ENCODE measurements at regions not wholly inside any gene's neighbourhood (a gene's known extent, or its start where the extent isn't known, plus 50 kb on each side); places are given as distances from the start of the nearest gene placed in this dataset.

DNA sequence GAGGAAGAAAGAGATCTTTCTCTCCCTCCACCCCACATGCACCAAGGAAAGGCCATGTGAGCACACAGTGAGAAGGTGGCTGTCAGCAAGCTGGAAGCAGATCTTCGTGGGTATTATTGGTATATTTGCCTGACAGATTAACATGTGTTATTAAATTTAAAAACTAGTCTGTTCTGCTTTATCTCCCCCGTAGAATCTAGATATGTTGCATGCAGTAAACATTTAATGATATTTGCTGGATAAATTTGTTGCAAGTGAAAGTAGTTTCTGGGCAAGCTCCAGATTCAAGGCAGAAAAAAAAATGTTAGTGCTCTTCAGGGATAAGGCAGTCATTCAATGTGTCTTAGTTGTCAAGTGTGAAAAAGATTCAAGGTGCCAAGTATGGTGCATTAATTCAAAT lies 215.0 kb upstream of the TAS2R1 start:
- TF ChIP-seq ZNF302 (tag by site-specific recombination; IDR thresholded peaks at IDR 0.05; ENCODE audit: low read depth) (no peak), YY1 (tag by site-specific recombination; IDR thresholded peaks at IDR 0.05) (no peak), ZNF791 (tag by site-specific recombination; IDR thresholded peaks at IDR 0.05) (no peak), ZNF664 (tag by site-specific recombination; IDR thresholded peaks at IDR 0.05) (no peak), OVOL3 (tag by site-specific recombination; IDR thresholded peaks at IDR 0.05) (no peak), KLF16 (tag by site-specific recombination; IDR thresholded peaks at IDR 0.05) (no peak), ZNF37A (tag by site-specific recombination; IDR thresholded peaks at IDR 0.05) (no peak)
- TF ChIP-seq, protein P1, sequence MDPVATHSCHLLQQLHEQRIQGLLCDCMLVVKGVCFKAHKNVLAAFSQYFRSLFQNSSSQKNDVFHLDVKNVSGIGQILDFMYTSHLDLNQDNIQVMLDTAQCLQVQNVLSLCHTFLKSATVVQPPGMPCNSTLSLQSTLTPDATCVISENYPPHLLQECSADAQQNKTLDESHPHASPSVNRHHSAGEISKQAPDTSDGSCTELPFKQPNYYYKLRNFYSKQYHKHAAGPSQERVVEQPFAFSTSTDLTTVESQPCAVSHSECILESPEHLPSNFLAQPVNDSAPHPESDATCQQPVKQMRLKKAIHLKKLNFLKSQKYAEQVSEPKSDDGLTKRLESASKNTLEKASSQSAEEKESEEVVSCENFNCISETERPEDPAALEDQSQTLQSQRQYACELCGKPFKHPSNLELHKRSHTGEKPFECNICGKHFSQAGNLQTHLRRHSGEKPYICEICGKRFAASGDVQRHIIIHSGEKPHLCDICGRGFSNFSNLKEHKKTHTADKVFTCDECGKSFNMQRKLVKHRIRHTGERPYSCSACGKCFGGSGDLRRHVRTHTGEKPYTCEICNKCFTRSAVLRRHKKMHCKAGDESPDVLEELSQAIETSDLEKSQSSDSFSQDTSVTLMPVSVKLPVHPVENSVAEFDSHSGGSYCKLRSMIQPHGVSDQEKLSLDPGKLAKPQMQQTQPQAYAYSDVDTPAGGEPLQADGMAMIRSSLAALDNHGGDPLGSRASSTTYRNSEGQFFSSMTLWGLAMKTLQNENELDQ (tag by site-specific recombination; IDR thresholded peaks at IDR 0.05; ENCODE audit: low read depth) = no peak
- TF ChIP-seq, protein P2, sequence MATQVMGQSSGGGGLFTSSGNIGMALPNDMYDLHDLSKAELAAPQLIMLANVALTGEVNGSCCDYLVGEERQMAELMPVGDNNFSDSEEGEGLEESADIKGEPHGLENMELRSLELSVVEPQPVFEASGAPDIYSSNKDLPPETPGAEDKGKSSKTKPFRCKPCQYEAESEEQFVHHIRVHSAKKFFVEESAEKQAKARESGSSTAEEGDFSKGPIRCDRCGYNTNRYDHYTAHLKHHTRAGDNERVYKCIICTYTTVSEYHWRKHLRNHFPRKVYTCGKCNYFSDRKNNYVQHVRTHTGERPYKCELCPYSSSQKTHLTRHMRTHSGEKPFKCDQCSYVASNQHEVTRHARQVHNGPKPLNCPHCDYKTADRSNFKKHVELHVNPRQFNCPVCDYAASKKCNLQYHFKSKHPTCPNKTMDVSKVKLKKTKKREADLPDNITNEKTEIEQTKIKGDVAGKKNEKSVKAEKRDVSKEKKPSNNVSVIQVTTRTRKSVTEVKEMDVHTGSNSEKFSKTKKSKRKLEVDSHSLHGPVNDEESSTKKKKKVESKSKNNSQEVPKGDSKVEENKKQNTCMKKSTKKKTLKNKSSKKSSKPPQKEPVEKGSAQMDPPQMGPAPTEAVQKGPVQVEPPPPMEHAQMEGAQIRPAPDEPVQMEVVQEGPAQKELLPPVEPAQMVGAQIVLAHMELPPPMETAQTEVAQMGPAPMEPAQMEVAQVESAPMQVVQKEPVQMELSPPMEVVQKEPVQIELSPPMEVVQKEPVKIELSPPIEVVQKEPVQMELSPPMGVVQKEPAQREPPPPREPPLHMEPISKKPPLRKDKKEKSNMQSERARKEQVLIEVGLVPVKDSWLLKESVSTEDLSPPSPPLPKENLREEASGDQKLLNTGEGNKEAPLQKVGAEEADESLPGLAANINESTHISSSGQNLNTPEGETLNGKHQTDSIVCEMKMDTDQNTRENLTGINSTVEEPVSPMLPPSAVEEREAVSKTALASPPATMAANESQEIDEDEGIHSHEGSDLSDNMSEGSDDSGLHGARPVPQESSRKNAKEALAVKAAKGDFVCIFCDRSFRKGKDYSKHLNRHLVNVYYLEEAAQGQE (tag by site-specific recombination; IDR thresholded peaks at IDR 0.05) = no peak
- ChIA-PET POLR2A (no interaction called here), CTCF (interaction anchor here (0.5 to 0.6 kb wide), 2 partner anchors 48 to 1142 kb away, joined by 3 to 5 read pairs; no protein-coding TSS in a partner anchor)
- no peak overlapping the region for H3K27ac ChIP-seq (ENCODE audit: extremely low read depth, low read depth, low read length)
- H3K4me1 ChIP-seq (ENCODE audit: control insufficient read depth, insufficient read depth, low read length) = no peaks in the 10 kb centered on the region
- no peaks in the 10 kb centered on the region; the same call in 1 of the 2 replicates for H3K9me3 ChIP-seq (ENCODE audit: control insufficient read depth, insufficient read depth, low read depth, low read length)
- no peak overlapping the region for H3K4me3 ChIP-seq (ENCODE audit: low read depth, low read length)
- H3K36me3 ChIP-seq (ENCODE audit: control insufficient read depth in 2 of 2, insufficient read depth in 1 of 2, low read length in 2 of 2) = no peaks in the 10 kb centered on the region

DNA sequence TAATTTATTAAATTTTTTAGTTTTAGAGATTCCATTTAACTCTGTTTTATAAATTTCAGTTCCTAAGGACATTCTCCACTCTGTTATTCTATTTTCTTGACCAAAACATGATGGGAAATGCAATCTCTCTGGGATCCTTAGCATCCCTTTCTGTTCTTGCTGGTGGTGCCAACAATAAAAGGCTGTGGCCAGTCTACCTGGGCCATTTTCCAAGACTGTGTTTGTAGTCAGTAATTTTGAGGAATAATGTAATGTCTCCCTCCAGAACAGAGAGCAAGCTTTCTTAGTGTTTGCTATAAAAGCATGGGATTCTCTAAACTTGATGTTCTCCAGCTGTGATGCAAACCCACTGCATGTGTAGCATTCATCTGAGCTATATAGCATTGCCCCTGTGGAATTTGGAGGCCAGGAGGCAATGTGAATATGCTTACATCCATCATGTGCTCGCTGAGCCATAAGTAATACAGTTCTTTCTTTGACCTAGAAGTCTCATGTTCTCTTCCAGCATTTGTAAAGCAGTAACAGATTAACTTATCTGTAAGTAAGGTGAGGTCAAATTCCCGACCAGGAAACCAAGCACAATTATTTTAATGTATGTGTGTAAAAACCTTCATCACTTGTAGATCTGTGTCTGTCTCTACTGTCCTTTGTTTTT lies 211.5 kb upstream of the TAS2R1 start:
- ChIA-PET CTCF (no interaction called here), POLR2A (no interaction called here)
- no peak overlapping the region for H3K27ac ChIP-seq (ENCODE audit: extremely low read depth, low read depth, low read length)

GRCh38 chr5:9838916-9839315 lies 208.8 kb upstream of the TAS2R1 start:
- no peak overlapping the region for H3K4me3 ChIP-seq (ENCODE audit: low read depth, low read length)
- no peaks in the 10 kb centered on the region for H3K4me1 ChIP-seq (ENCODE audit: control insufficient read depth, insufficient read depth, low read length)
- TF ChIP-seq TRIM28 (IDR thresholded peaks at IDR 0.05; ENCODE audit: borderline replicate concordance, low read length) = no peak
- TF ChIP-seq ZNF610 (tag by site-specific recombination; IDR thresholded peaks at IDR 0.05; ENCODE audit: borderline replicate concordance) = no peak
- no peak for TF ChIP-seq ZNF701 (tag by site-specific recombination; IDR thresholded peaks at IDR 0.05)
- TF ChIP-seq ZBTB8A (tag by site-specific recombination; IDR thresholded peaks at IDR 0.05) = no peak
- no peak for TF ChIP-seq KLF17 (tag by site-specific recombination; IDR thresholded peaks at IDR 0.05)
- POLR2A ChIA-PET = no interaction called here
- H3K9me3 ChIP-seq (ENCODE audit: control insufficient read depth, insufficient read depth, low read depth, low read length) = no peaks in the 10 kb centered on the region
- CTCF ChIA-PET = interaction anchor here (0.6 kb wide), 1 partner anchor 639 kb away, joined by 3 read pairs; no protein-coding TSS in a partner anchor
- no peak overlapping the region for H3K27ac ChIP-seq (ENCODE audit: extremely low read depth, low read depth, low read length)
- no peaks in the 10 kb centered on the region for H3K36me3 ChIP-seq (ENCODE audit: control insufficient read depth in 2 of 2, insufficient read depth in 1 of 2, low read length in 2 of 2)

More for the DNA sequence above, 211.5 kb upstream of the TAS2R1 start:
- TF ChIP-seq, protein P3, sequence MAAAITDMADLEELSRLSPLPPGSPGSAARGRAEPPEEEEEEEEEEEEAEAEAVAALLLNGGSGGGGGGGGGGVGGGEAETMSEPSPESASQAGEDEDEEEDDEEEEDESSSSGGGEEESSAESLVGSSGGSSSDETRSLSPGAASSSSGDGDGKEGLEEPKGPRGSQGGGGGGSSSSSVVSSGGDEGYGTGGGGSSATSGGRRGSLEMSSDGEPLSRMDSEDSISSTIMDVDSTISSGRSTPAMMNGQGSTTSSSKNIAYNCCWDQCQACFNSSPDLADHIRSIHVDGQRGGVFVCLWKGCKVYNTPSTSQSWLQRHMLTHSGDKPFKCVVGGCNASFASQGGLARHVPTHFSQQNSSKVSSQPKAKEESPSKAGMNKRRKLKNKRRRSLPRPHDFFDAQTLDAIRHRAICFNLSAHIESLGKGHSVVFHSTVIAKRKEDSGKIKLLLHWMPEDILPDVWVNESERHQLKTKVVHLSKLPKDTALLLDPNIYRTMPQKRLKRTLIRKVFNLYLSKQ (tag by site-specific recombination; IDR thresholded peaks at IDR 0.05; ENCODE audit: borderline replicate concordance) = no peak
- TF ChIP-seq ZSCAN30 (tag by site-specific recombination; IDR thresholded peaks at IDR 0.05) (no peak), ZNF501 (tag by site-specific recombination; IDR thresholded peaks at IDR 0.05) (no peak), ZNF544 (tag by site-specific recombination; IDR thresholded peaks at IDR 0.05) (no peak), ZNF211 (tag by site-specific recombination; IDR thresholded peaks at IDR 0.05; ENCODE audit: low read depth) (no peak), MYNN (tag by site-specific recombination; IDR thresholded peaks at IDR 0.05; ENCODE audit: borderline replicate concordance) (no peak), ZFP69B (tag by site-specific recombination; IDR thresholded peaks at IDR 0.05) (no peak), MZF1 (tag by site-specific recombination; IDR thresholded peaks at IDR 0.05; ENCODE audit: borderline replicate concordance) (no peak)
- H3K9me3 ChIP-seq (ENCODE audit: control insufficient read depth, insufficient read depth, low read depth, low read length) = no peaks in the 10 kb centered on the region
- no peaks in the 10 kb centered on the region for H3K4me1 ChIP-seq (ENCODE audit: control insufficient read depth, insufficient read depth, low read length)
- H3K4me3 ChIP-seq (ENCODE audit: low read depth, low read length) = no peak overlapping the region
- H3K36me3 ChIP-seq (ENCODE audit: control insufficient read depth in 2 of 2, insufficient read depth in 1 of 2, low read length in 2 of 2) = no peaks in the 10 kb centered on the region

Measured in HEK293 (cell line).